IPS-18c (cell line): ENCODE measurements at regions not wholly inside any gene's neighbourhood (a gene's known extent, or its start where the extent isn't known, plus 50 kb on each side); places are given as distances from the start of the nearest gene placed in this dataset.

Experiments
- H3K4me3 ChIP-seq: 2 replicates; pipeline ENCODE4 v1.7.0; 2013; ENCODE audit warnings: low read depth, mild to moderate bottlenecking, low read length, moderate library complexity; ENCODE audit not compliant: insufficient read depth
- H3K9me3 ChIP-seq: one replicate; pipeline ENCODE4 v1.6.1; 2013; ENCODE audit warnings: mild to moderate bottlenecking, low read length, moderate library complexity; ENCODE audit not compliant: control insufficient read depth, insufficient read depth

GRCh38 chr14:39863441-39863840 lies 431.2 kb upstream of the FBXO33 start:
- H3K4me3 ChIP-seq, result no peak overlapping the region
- H3K9me3 ChIP-seq, result no peaks in the 10 kb centered on the region

- H3K4me3 ChIP-seq, result no peak overlapping the region
Measured at GRCh38 chr14:39861696-39862095, 429.5 kb upstream of the FBXO33 start.

GRCh38 chr14:39861229-39861600 lies 429.0 kb upstream of the FBXO33 start:
- H3K4me3 ChIP-seq, result no peak overlapping the region
- H3K9me3 ChIP-seq, result no peaks in the 10 kb centered on the region

More at GRCh38 chr14:39861696-39862095, 429.5 kb upstream of the FBXO33 start:
- H3K9me3 ChIP-seq, result no peaks in the 10 kb centered on the region

- Histone ChIP-seq H3K4me3 (no peak overlapping the region), H3K9me3 (no peaks in the 10 kb centered on the region)
Measured at GRCh38 chr14:39860596-39861228, 428.5 kb upstream of the FBXO33 start.

- Histone ChIP-seq H3K4me3 (no peak overlapping the region), H3K9me3 (no peaks in the 10 kb centered on the region)
Measured at GRCh38 chr14:39859314-39859713, 427.1 kb upstream of the FBXO33 start.

- no peaks in the 10 kb centered on the region for H3K9me3 ChIP-seq
- no peak overlapping the region for H3K4me3 ChIP-seq
Measured at GRCh38 chr14:39857376-39858055, 425.3 kb upstream of the FBXO33 start.

- Histone ChIP-seq H3K4me3 (no peak overlapping the region), H3K9me3 (no peaks in the 10 kb centered on the region)
Measured at GRCh38 chr14:39853441-39853840, 421.2 kb upstream of the FBXO33 start.

GRCh38 chr14:39851202-39851601 lies 419.0 kb upstream of the FBXO33 start:
- Histone ChIP-seq H3K4me3 (no peak overlapping the region), H3K9me3 (no peaks in the 10 kb centered on the region)

GRCh38 chr14:39847852-39848251 lies 415.6 kb upstream of the FBXO33 start:
- Histone ChIP-seq H3K4me3 (no peak overlapping the region), H3K9me3 (no peaks in the 10 kb centered on the region)

- Histone ChIP-seq H3K4me3 (no peak overlapping the region), H3K9me3 (no peaks in the 10 kb centered on the region)
Measured at GRCh38 chr14:39847194-39847593, 415.0 kb upstream of the FBXO33 start.

- H3K9me3 ChIP-seq, result no peaks in the 10 kb centered on the region
- H3K4me3 ChIP-seq, result no peak overlapping the region
Measured at GRCh38 chr14:39843881-39844280, 411.6 kb upstream of the FBXO33 start.

- H3K9me3 ChIP-seq, result no peaks in the 10 kb centered on the region
- no peak overlapping the region for H3K4me3 ChIP-seq
Measured at GRCh38 chr14:39841088-39841487, 408.9 kb upstream of the FBXO33 start.

GRCh38 chr14:39827901-39828655 lies 395.8 kb upstream of the FBXO33 start:
- no peak overlapping the region for H3K4me3 ChIP-seq
- no peaks in the 10 kb centered on the region for H3K9me3 ChIP-seq

- Histone ChIP-seq H3K4me3 (no peak overlapping the region), H3K9me3 (no peaks in the 10 kb centered on the region)
Measured at GRCh38 chr14:39812532-39813320, 380.5 kb upstream of the FBXO33 start.

GRCh38 chr14:39807271-39807670 lies 375.0 kb upstream of the FBXO33 start:
- Histone ChIP-seq H3K9me3 (no peaks in the 10 kb centered on the region), H3K4me3 (no peak overlapping the region)

GRCh38 chr14:39784461-39784860 lies 352.2 kb upstream of the FBXO33 start:
- Histone ChIP-seq H3K9me3 (no peaks in the 10 kb centered on the region), H3K4me3 (no peak overlapping the region)

GRCh38 chr14:39781466-39781865 lies 349.2 kb upstream of the FBXO33 start:
- Histone ChIP-seq H3K4me3 (no peak overlapping the region), H3K9me3 (no peaks in the 10 kb centered on the region)
